H9 (cell line): ENCODE measurements at regions not wholly inside any gene's neighbourhood (a gene's known extent, or its start where the extent isn't known, plus 50 kb on each side); places are given as distances from the start of the nearest gene placed in this dataset.

ENCODE experiments used
- DNase-seq: peaks from one replicate; pipeline ENCODE4 v3.0.0-alpha.2; 2017
- H2AFZ ChIP-seq: one replicate; pipeline ENCODE4 v1.6.1; 2013; ENCODE audit warnings: mild to moderate bottlenecking, low read length, control low read depth, moderate library complexity
- H2AK5ac ChIP-seq: 2 replicates; pipeline ENCODE4 v1.6.1; 2013; ENCODE audit warnings: low read length, control low read depth, mixed read lengths; ENCODE audit not compliant: insufficient read length
- H2BK120ac ChIP-seq: one replicate; pipeline ENCODE4 v1.6.1; 2013; ENCODE audit warnings: low read depth, mild to moderate bottlenecking, low read length, control low read depth, inconsistent platforms; ENCODE audit not compliant: poor library complexity, severe bottlenecking
- H2BK12ac ChIP-seq: 2 replicates; pipeline ENCODE4 v1.6.1; 2013; ENCODE audit warnings: low read length, control low read depth, mixed read lengths, low read depth; ENCODE audit not compliant: insufficient read length
- H2BK15ac ChIP-seq: 2 replicates; pipeline ENCODE4 v1.6.1; 2013; ENCODE audit warnings: low read depth, low read length, control low read depth
- H2BK20ac ChIP-seq: one replicate; pipeline ENCODE4 v1.6.1; 2013; ENCODE audit warnings: low read depth, mild to moderate bottlenecking, low read length, control low read depth, inconsistent platforms; ENCODE audit not compliant: poor library complexity, severe bottlenecking
- H2BK5ac ChIP-seq: 2 replicates; pipeline ENCODE4 v1.6.1; 2013; ENCODE audit warnings: low read length, control low read depth, mixed read lengths; ENCODE audit not compliant: insufficient read length
- H3K14ac ChIP-seq: 2 replicates; pipeline ENCODE4 v1.6.1; 2013; ENCODE audit warnings: low read length, control low read depth; ENCODE audit not compliant: insufficient read depth
- H3K18ac ChIP-seq: 2 replicates; pipeline ENCODE4 v1.6.1; 2013; ENCODE audit warnings: low read depth, mild to moderate bottlenecking, mixed read lengths, low read length, control low read depth; ENCODE audit not compliant: insufficient read length
- H3K23ac ChIP-seq: 2 replicates; pipeline ENCODE4 v1.6.1; 2013; ENCODE audit warnings: low read length, control low read depth, mixed read lengths, low read depth; ENCODE audit not compliant: insufficient read length
- H3K23me2 ChIP-seq: 2 replicates; pipeline ENCODE4 v1.6.1; 2013; ENCODE audit warnings: low read depth, mild to moderate bottlenecking, mixed read lengths, low read length, control low read depth; ENCODE audit not compliant: insufficient read length, poor library complexity, severe bottlenecking
- H3K27ac ChIP-seq: 2 replicates; pipeline ENCODE4 v1.5.1; 2013; ENCODE audit warnings: low read length, control low read depth, mixed read lengths, low read depth; ENCODE audit not compliant: insufficient read length
- H3K27me3 ChIP-seq: 2 replicates; pipeline ENCODE4 v1.6.1; 2013; ENCODE audit warnings: low read length, control low read depth, inconsistent platforms; ENCODE audit not compliant: insufficient read depth
- H3K4ac ChIP-seq: 2 replicates; pipeline ENCODE4 v1.6.1; 2013; ENCODE audit warnings: low read depth, mild to moderate bottlenecking, control low read depth, inconsistent platforms, low read length, moderate library complexity
- H3K4me1 ChIP-seq: 2 replicates; pipeline ENCODE4 v1.6.1; 2013; ENCODE audit warnings: low read length, control low read depth, inconsistent platforms; ENCODE audit not compliant: insufficient read depth
- H3K4me2 ChIP-seq: 2 replicates; pipeline ENCODE4 v1.6.1; 2013; ENCODE audit warnings: low read length, control low read depth, mixed read lengths; ENCODE audit not compliant: insufficient read length, insufficient read depth
- H3K56ac ChIP-seq: 2 replicates; pipeline ENCODE4 v1.6.1; 2013; ENCODE audit warnings: low read depth, mild to moderate bottlenecking, mixed read lengths, low read length, control low read depth; ENCODE audit not compliant: insufficient read length
- H3K79me1 ChIP-seq: 2 replicates; pipeline ENCODE4 v1.6.1; 2013; ENCODE audit warnings: low read depth, mild to moderate bottlenecking, moderate library complexity, low read length, control low read depth, inconsistent platforms; ENCODE audit not compliant: insufficient read depth, poor library complexity, severe bottlenecking
- H3K79me2 ChIP-seq: 2 replicates; pipeline ENCODE4 v1.6.1; 2013; ENCODE audit warnings: low read length, control low read depth, inconsistent platforms; ENCODE audit not compliant: insufficient read depth
- H3K9ac ChIP-seq: 2 replicates; pipeline ENCODE4 v1.6.1; 2013; ENCODE audit warnings: low read length, control low read depth, mixed read lengths; ENCODE audit not compliant: insufficient read length; ENCODE audit errors: extremely low read depth
- H3K9me3 ChIP-seq: one replicate; pipeline ENCODE4 v1.6.1; 2013; ENCODE audit warnings: low read depth, low read length, inconsistent platforms; ENCODE audit not compliant: control insufficient read depth
- H3T11ph ChIP-seq: one replicate; pipeline ENCODE4 v1.6.1; 2013; ENCODE audit warnings: mild to moderate bottlenecking, low read length, control low read depth, inconsistent platforms
- H4K20me1 ChIP-seq: one replicate; pipeline ENCODE4 v1.6.1; 2013; ENCODE audit not compliant: control insufficient read depth, insufficient read length, insufficient read depth
- H4K5ac ChIP-seq: 2 replicates; pipeline ENCODE4 v1.6.1; 2013; ENCODE audit warnings: low read depth, mild to moderate bottlenecking, mixed read lengths, low read length, control low read depth; ENCODE audit not compliant: insufficient read length
- H4K8ac ChIP-seq: replicated peaks from 2 replicates; pipeline ENCODE4 v1.6.1; 2013; ENCODE audit warnings: low read length, control low read depth, mixed read lengths, low read depth; ENCODE audit not compliant: insufficient read length
- H4K91ac ChIP-seq: 2 replicates; pipeline ENCODE4 v1.6.1; 2013; ENCODE audit warnings: low read depth, mild to moderate bottlenecking, moderate library complexity, mixed read lengths, low read length, control low read depth; ENCODE audit not compliant: insufficient read length
- H3K27ac Mint-ChIP-seq, 3 experiments: 2 replicates in 2 of 3; 3 replicates in 1 of 3; pipeline ENCODE4 v1.8.0; 2020 to 2021; ENCODE audit warnings: mixed read lengths in 3 of 3, mild to moderate bottlenecking in 1 of 3, moderate library complexity in 1 of 3
- H3K27me3 Mint-ChIP-seq: 2 replicates; pipeline ENCODE4 v1.8.0; 2021; ENCODE audit warnings: low read depth, mild to moderate bottlenecking, moderate library complexity, mixed read lengths
- H3K36me3 Mint-ChIP-seq, 3 experiments: 2 replicates in 2 of 3; 3 replicates in 1 of 3; pipeline ENCODE4 v1.8.0; 2020 to 2021; ENCODE audit warnings: low read depth in 3 of 3, mixed read lengths in 3 of 3; ENCODE audit not compliant: insufficient read depth in 1 of 3
- H3K4me1 Mint-ChIP-seq, 2 experiments: 2 replicates each; pipeline ENCODE4 v1.8.0; 2020; ENCODE audit warnings: mixed read lengths in 2 of 2
- H3K4me3 Mint-ChIP-seq, 2 experiments: 2 replicates in 1 of 2; 3 replicates in 1 of 2; pipeline ENCODE4 v1.8.0; 2020 to 2021; ENCODE audit warnings: mild to moderate bottlenecking in 2 of 2, mixed read lengths in 2 of 2, moderate library complexity in 1 of 2
- H3K9me3 Mint-ChIP-seq, 2 experiments: 2 replicates in 1 of 2; 3 replicates in 1 of 2; pipeline ENCODE4 v1.8.0; 2020; ENCODE audit warnings: mild to moderate bottlenecking in 2 of 2, mixed read lengths in 2 of 2, moderate library complexity in 1 of 2
- WGBS: extraction: QIAGEN DNeasy Blood & Tissue Kit; methylation state at CpG from one replicate; pipeline ENCODE4 v1.1.7; 2013; ENCODE audit warnings: missing lambda C conversion rate, low lambda C conversion rate, mixed read lengths; ENCODE audit not compliant: insufficient read length; ENCODE audit errors: extremely low coverage; 5-methylcytosine and 5-hydroxymethylcytosine counted together
- TF ChIP-seq, protein P1 (sequence below): fragments of 200-600 bp; sonication (generic); conservative IDR thresholded peaks from 3 replicates; pipeline ENCODE4 v1.8.0; 2021; ENCODE audit warnings: antibody characterized with exemption, mild to moderate bottlenecking

DNA sequence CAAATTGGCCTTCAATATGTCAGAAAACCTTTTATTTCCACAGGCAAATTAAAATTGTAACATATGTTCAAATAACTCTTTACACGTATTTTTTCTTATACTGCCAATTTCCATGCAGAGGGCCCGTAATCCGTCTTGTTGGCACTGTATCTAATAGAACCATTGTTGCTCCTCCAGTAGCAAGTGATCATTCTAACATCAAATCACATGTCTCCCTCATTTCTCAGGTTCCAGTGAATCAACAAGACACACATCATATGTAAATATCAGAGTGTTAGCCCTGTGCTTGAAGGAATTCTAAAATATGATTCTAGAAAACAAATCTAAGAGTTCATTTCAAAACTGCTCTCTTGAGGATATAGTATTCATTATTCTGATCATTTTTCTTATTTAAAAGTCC is 834.3 kb downstream of the LRRTM4 start:
- Histone ChIP-seq H4K91ac (no peak overlapping the region), H2AFZ (no peak overlapping the region), H3K23ac (no peak overlapping the region), H2BK120ac (no peak overlapping the region), H3K4me1 (no peaks in the 10 kb centered on the region), H2AK5ac (no peak overlapping the region), H4K5ac (no peak overlapping the region), H2BK12ac (no peak overlapping the region), H3K79me1 (no peaks in the 10 kb centered on the region), H3T11ph (no peak overlapping the region), H3K9ac (no peak overlapping the region), H4K8ac (no peak overlapping the region), H4K20me1 (no peaks in the 10 kb centered on the region), H3K18ac (no peak overlapping the region), H3K56ac (no peak overlapping the region), H2BK5ac (no peak overlapping the region), H3K4ac (no peak overlapping the region), H3K27me3 (no peaks in the 10 kb centered on the region), H3K4me2 (no peak overlapping the region), H2BK20ac (no peak overlapping the region), H3K23me2 (no peaks in the 10 kb centered on the region), H3K79me2 (no peaks in the 10 kb centered on the region), H3K27ac (no peak overlapping the region), H3K14ac (no peak overlapping the region), H3K9me3 (no peaks in the 10 kb centered on the region), H2BK15ac (no peak overlapping the region)
- Mint-ChIP-seq H3K4me1 (peaks cover 14 to 17% of the 10 kb centered on the region in 2 experiments), H3K27ac (no peak overlapping the region), H3K9me3 (no peaks in the 10 kb centered on the region), H3K4me3 (no peak overlapping the region), H3K36me3 (no peaks in the 10 kb centered on the region), H3K27me3 (no peaks in the 10 kb centered on the region)
- WGBS: no CpG with 5 or more reads among the region's 3 CpGs
- TF ChIP-seq, protein P1, sequence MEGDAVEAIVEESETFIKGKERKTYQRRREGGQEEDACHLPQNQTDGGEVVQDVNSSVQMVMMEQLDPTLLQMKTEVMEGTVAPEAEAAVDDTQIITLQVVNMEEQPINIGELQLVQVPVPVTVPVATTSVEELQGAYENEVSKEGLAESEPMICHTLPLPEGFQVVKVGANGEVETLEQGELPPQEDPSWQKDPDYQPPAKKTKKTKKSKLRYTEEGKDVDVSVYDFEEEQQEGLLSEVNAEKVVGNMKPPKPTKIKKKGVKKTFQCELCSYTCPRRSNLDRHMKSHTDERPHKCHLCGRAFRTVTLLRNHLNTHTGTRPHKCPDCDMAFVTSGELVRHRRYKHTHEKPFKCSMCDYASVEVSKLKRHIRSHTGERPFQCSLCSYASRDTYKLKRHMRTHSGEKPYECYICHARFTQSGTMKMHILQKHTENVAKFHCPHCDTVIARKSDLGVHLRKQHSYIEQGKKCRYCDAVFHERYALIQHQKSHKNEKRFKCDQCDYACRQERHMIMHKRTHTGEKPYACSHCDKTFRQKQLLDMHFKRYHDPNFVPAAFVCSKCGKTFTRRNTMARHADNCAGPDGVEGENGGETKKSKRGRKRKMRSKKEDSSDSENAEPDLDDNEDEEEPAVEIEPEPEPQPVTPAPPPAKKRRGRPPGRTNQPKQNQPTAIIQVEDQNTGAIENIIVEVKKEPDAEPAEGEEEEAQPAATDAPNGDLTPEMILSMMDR: no peak
- DNase-seq: no peak
